ENCODE measurements at regions not wholly inside any gene's neighbourhood (a gene's known extent, or its start where the extent isn't known, plus 50 kb on each side); places are given as distances from the start of the nearest gene placed in this dataset.

DNA sequence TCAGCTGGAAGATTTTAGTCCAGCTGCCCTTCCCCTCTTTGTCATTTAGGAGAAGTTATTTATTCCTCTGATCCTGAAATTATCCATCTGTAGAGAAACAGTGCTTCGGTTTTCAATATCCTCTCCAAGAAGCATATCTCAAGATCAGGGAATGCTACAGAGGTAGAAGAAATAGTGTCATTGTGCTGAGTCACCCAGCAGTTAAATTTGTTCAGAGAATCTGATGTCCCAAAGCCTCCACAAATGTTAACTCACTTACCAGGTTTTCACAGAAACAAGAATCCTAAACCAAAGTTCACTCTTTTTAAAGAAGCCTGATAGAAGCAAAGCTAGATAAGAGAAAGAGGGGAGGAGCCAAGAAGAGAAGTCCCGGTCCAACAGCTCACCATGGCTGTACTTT is 480.7 kb upstream of the GYPC start (continued):
- no peak for TF ChIP-seq CREB1 (CRISPR knock-in tag; IDR thresholded peaks at IDR 0.05; ENCODE audit: low read depth)

GRCh38 chr2:126177479-126177878 is 478.5 kb upstream of the GYPC start:
- DNase-seq (ENCODE audit: low spot score) (no peak), ATAC-seq (no peak)
- no peak for TF ChIP-seq EZH2phosphoT487 (IDR thresholded peaks at IDR 0.05; ENCODE audit: unreplicated experiment)
- TF ChIP-seq ZNF462 (CRISPR knock-in tag; IDR thresholded peaks at IDR 0.05) = no peak
- no peak for TF ChIP-seq ZNF114 (CRISPR knock-in tag; IDR thresholded peaks at IDR 0.05)
- TF ChIP-seq, protein P1, sequence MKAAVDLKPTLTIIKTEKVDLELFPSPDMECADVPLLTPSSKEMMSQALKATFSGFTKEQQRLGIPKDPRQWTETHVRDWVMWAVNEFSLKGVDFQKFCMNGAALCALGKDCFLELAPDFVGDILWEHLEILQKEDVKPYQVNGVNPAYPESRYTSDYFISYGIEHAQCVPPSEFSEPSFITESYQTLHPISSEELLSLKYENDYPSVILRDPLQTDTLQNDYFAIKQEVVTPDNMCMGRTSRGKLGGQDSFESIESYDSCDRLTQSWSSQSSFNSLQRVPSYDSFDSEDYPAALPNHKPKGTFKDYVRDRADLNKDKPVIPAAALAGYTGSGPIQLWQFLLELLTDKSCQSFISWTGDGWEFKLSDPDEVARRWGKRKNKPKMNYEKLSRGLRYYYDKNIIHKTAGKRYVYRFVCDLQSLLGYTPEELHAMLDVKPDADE (IDR thresholded peaks at IDR 0.05) = no peak
- TF ChIP-seq CTCF (conservative IDR thresholded peaks at IDR 0.05; ENCODE audit: low read depth in 2 of 2) = no peak
- TF ChIP-seq NANOG (IDR thresholded peaks at IDR 0.05; ENCODE audit: borderline replicate concordance) = no peak
- TF ChIP-seq ZNF331 (CRISPR knock-in tag; IDR thresholded peaks at IDR 0.05; ENCODE audit: low read depth) = no peak
- no peak for TF ChIP-seq JUNB (IDR thresholded peaks at IDR 0.05; ENCODE audit: unreplicated experiment)
- TF ChIP-seq POLR2AphosphoS5 (IDR thresholded peaks at IDR 0.05; ENCODE audit: low read depth) = no peak
- no peak for TF ChIP-seq CREB1 (CRISPR knock-in tag; IDR thresholded peaks at IDR 0.05; ENCODE audit: low read depth)
- TF ChIP-seq EZH2 (IDR thresholded peaks at IDR 0.05; ENCODE audit: low read depth, unreplicated experiment) = no peak
- TF ChIP-seq STAT1 (IDR thresholded peaks at IDR 0.05; ENCODE audit: unreplicated experiment) = no peak
- TF ChIP-seq, protein P2, sequence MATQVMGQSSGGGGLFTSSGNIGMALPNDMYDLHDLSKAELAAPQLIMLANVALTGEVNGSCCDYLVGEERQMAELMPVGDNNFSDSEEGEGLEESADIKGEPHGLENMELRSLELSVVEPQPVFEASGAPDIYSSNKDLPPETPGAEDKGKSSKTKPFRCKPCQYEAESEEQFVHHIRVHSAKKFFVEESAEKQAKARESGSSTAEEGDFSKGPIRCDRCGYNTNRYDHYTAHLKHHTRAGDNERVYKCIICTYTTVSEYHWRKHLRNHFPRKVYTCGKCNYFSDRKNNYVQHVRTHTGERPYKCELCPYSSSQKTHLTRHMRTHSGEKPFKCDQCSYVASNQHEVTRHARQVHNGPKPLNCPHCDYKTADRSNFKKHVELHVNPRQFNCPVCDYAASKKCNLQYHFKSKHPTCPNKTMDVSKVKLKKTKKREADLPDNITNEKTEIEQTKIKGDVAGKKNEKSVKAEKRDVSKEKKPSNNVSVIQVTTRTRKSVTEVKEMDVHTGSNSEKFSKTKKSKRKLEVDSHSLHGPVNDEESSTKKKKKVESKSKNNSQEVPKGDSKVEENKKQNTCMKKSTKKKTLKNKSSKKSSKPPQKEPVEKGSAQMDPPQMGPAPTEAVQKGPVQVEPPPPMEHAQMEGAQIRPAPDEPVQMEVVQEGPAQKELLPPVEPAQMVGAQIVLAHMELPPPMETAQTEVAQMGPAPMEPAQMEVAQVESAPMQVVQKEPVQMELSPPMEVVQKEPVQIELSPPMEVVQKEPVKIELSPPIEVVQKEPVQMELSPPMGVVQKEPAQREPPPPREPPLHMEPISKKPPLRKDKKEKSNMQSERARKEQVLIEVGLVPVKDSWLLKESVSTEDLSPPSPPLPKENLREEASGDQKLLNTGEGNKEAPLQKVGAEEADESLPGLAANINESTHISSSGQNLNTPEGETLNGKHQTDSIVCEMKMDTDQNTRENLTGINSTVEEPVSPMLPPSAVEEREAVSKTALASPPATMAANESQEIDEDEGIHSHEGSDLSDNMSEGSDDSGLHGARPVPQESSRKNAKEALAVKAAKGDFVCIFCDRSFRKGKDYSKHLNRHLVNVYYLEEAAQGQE (IDR thresholded peaks at IDR 0.05; ENCODE audit: unreplicated experiment) = no peak
- H3K36me3 Mint-ChIP-seq (ENCODE audit: low read depth) = no peaks in the 10 kb centered on the region
- no peaks in the 10 kb centered on the region for H3K9me3 Mint-ChIP-seq
- Histone ChIP-seq H3K27ac (ENCODE audit: low read depth) (no peak overlapping the region), H3K36me3 (ENCODE audit: insufficient read depth) (no peaks in the 10 kb centered on the region), H3K9me2 (ENCODE audit: insufficient read depth) (no peaks in the 10 kb centered on the region), H3K27me3 (ENCODE audit: insufficient read depth) (no peaks in the 10 kb centered on the region), H3K4me1 (ENCODE audit: insufficient read depth) (no peaks in the 10 kb centered on the region), H3K79me2 (replicated peaks; ENCODE audit: insufficient read depth) (no peaks in the 10 kb centered on the region), H3F3A (replicated peaks; ENCODE audit: low read depth) (no peaks in the 10 kb centered on the region), H3K4me2 (no peak overlapping the region), H2AFZ (no peak overlapping the region), H3K4me3 (no peak overlapping the region), H4K20me1 (replicated peaks; ENCODE audit: insufficient read depth) (no peaks in the 10 kb centered on the region)
- no peak overlapping the region for H3K27ac Mint-ChIP-seq
- H3K27me3 Mint-ChIP-seq (ENCODE audit: insufficient read depth, low read depth, poor library complexity) = no peaks in the 10 kb centered on the region
- no peak overlapping the region for H3K4me3 Mint-ChIP-seq
- no peaks in the 10 kb centered on the region for H3K4me1 Mint-ChIP-seq
